ENCODE measurements at regions not wholly inside any gene's neighbourhood (a gene's known extent, or its start where the extent isn't known, plus 50 kb on each side); places are given as distances from the start of the nearest gene placed in this dataset.

- Mint-ChIP-seq H3K36me3 (no peaks in the 10 kb centered on the region), H3K4me1 (peaks cover 3% of the 10 kb centered on the region; the same call in 1 of the 2 replicates), H3K27me3 (ENCODE audit: low read depth) (no peaks in the 10 kb centered on the region), H3K9me3 (peaks cover 14% of the 10 kb centered on the region), H3K4me3 (no peak overlapping the region), H3K27ac (no peak overlapping the region)
- no peak for DNase-seq (ENCODE audit: low spot score)
- POLR2A ChIA-PET = no interaction called here
- CTCF ChIA-PET = no interaction called here
- TF ChIP-seq SMAD4 (CRISPR knock-in tag; IDR thresholded peaks at IDR 0.05) (no peak), NR1H2 (CRISPR knock-in tag; IDR thresholded peaks at IDR 0.05) (no peak), PRRX2 (CRISPR knock-in tag; IDR thresholded peaks at IDR 0.05) (no peak), TEAD4 (CRISPR knock-in tag; IDR thresholded peaks at IDR 0.05) (no peak), ZNF416 (CRISPR knock-in tag; IDR thresholded peaks at IDR 0.05) (no peak), FOXP1 (CRISPR knock-in tag; IDR thresholded peaks at IDR 0.05; ENCODE audit: borderline replicate concordance) (no peak), STAT6 (CRISPR knock-in tag; conservative IDR thresholded peaks at IDR 0.05; ENCODE audit: low read depth) (no peak), HMGA2 (CRISPR knock-in tag; IDR thresholded peaks at IDR 0.05) (no peak), ATF3 (CRISPR knock-in tag; conservative IDR thresholded peaks at IDR 0.05) (no peak), ZBTB43 (CRISPR knock-in tag; IDR thresholded peaks at IDR 0.05) (no peak), ZMAT4 (CRISPR knock-in tag; IDR thresholded peaks at IDR 0.05) (no peak), ESRRA (CRISPR knock-in tag; IDR thresholded peaks at IDR 0.05; ENCODE audit: borderline replicate concordance) (no peak), FOXK1 (CRISPR knock-in tag; IDR thresholded peaks at IDR 0.05) (no peak), ZNF317 (CRISPR knock-in tag; IDR thresholded peaks at IDR 0.05; ENCODE audit: borderline replicate concordance, low read depth) (no peak), RORB (CRISPR knock-in tag; IDR thresholded peaks at IDR 0.05) (no peak), CREM (CRISPR knock-in tag; IDR thresholded peaks at IDR 0.05) (no peak), ZNF396 (CRISPR knock-in tag; IDR thresholded peaks at IDR 0.05; ENCODE audit: borderline replicate concordance) (no peak)
- no peak for ATAC-seq
Measured at GRCh38 chr3:20787005-20787404, 601.0 kb upstream of the SGO1 start.

- ChIA-PET POLR2A (no interaction called here), CTCF (no interaction called here)
- Mint-ChIP-seq H3K36me3 (no peaks in the 10 kb centered on the region), H3K27ac (no peak overlapping the region), H3K4me1 (no peaks in the 10 kb centered on the region), H3K4me3 (no peak overlapping the region), H3K27me3 (ENCODE audit: low read depth) (no peaks in the 10 kb centered on the region), H3K9me3 (peaks cover 7% of the 10 kb centered on the region)
- DNase-seq (ENCODE audit: low spot score) (no peak), ATAC-seq (no peak)
- TF ChIP-seq ZNF219 (CRISPR knock-in tag; IDR thresholded peaks at IDR 0.05; ENCODE audit: borderline replicate concordance) (no peak), ZNF317 (CRISPR knock-in tag; IDR thresholded peaks at IDR 0.05; ENCODE audit: borderline replicate concordance, low read depth) (no peak), PREB (CRISPR knock-in tag; IDR thresholded peaks at IDR 0.05; ENCODE audit: borderline replicate concordance) (no peak), RORB (CRISPR knock-in tag; IDR thresholded peaks at IDR 0.05) (no peak), PRRX2 (CRISPR knock-in tag; IDR thresholded peaks at IDR 0.05) (no peak), EMX1 (CRISPR knock-in tag; IDR thresholded peaks at IDR 0.05) (no peak), MLX (CRISPR knock-in tag; IDR thresholded peaks at IDR 0.05) (no peak), ZNF263 (CRISPR knock-in tag; IDR thresholded peaks at IDR 0.05; ENCODE audit: low read depth) (no peak), ZNF423 (CRISPR knock-in tag; IDR thresholded peaks at IDR 0.05) (no peak), GABPB1 (CRISPR knock-in tag; IDR thresholded peaks at IDR 0.05) (no peak), NFATC4 (CRISPR knock-in tag; IDR thresholded peaks at IDR 0.05) (no peak), CREB1 (CRISPR knock-in tag; IDR thresholded peaks at IDR 0.05) (no peak), NR3C1 (CRISPR knock-in tag; conservative IDR thresholded peaks at IDR 0.05; ENCODE audit: low read depth) (no peak), SOX15 (CRISPR knock-in tag; IDR thresholded peaks at IDR 0.05) (no peak), IRF2 (CRISPR knock-in tag; IDR thresholded peaks at IDR 0.05; ENCODE audit: borderline replicate concordance, low read depth) (no peak), CBFB (CRISPR knock-in tag; IDR thresholded peaks at IDR 0.05; ENCODE audit: low read depth) (no peak), FOXK1 (CRISPR knock-in tag; IDR thresholded peaks at IDR 0.05) (no peak), NFE2L1 (CRISPR knock-in tag; IDR thresholded peaks at IDR 0.05) (no peak)
Measured at GRCh38 chr3:20776692-20777091, 590.7 kb upstream of the SGO1 start.
